Adrenal gland (tissue), 9 donors: ENCODE measurements at regions not wholly inside any gene's neighbourhood (a gene's known extent, or its start where the extent isn't known, plus 50 kb on each side); places are given as distances from the start of the nearest gene placed in this dataset.

Experiments
- DNase-seq, 7 donors: peaks; one replicate each; pipeline ENCODE4 v3.0.0-alpha.2; 2019 to 2020
- H3K27ac ChIP-seq, 5 donors: fragments of 200-600 bp; sonication (generic) in 4 of 5; 1 replicate in 3 of 5; 2 replicates in 2 of 5; pipeline versions ENCODE4 v1.5.1 to v1.8.0; 2016 to 2020; ENCODE audit warnings: mild to moderate bottlenecking in 1 of 5
- H3K27me3 ChIP-seq: fragments of 200-600 bp; 2 replicates; pipeline ENCODE4 v1.8.0; 2021
- H3K36me3 ChIP-seq, 2 donors: fragments of 200-600 bp; replicated peaks in 1 of 2; 1 replicate in 1 of 2; 2 replicates in 1 of 2; pipeline versions ENCODE4 v1.5.1 to v1.8.0; 2018 to 2022
- H3K4me1 ChIP-seq, 2 donors: fragments of 200-600 bp; replicated peaks in 1 of 2; 1 replicate in 1 of 2; 2 replicates in 1 of 2; pipeline versions ENCODE4 v1.5.1 to v1.8.0; 2018 to 2021
- H3K4me3 ChIP-seq, 4 donors: fragments of 200-600 bp; sonication (generic) in 3 of 4; one replicate each; pipeline ENCODE4 v1.5.1; 2016 to 2018
- H3K9me3 ChIP-seq, 3 donors: fragments of 200-600 bp; sonication (generic) in 1 of 3; replicated peaks in 1 of 3; 1 replicate in 2 of 3; 2 replicates in 1 of 3; pipeline versions ENCODE4 v1.5.1 to v1.8.0; 2016 to 2021
- CTCF ChIP-seq, 6 experiments: fragments of 450-650 bp in 4 of 6; fragments of 200-600 bp in 2 of 6; sonication (generic) in 1 of 6; IDR thresholded peaks; 1 replicate in 5 of 6; 2 replicates in 1 of 6; pipeline versions ENCODE4 v1.5.1 to v1.8.0; 2016 to 2021; ENCODE audit warnings: antibody characterized with exemption in 6 of 6, mild to moderate bottlenecking in 2 of 6, moderate library complexity in 1 of 6
- POLR2A ChIP-seq, 2 donors: fragments of 450-650 bp; IDR thresholded peaks; one replicate each; pipeline ENCODE4 v1.6.1; 2017; ENCODE audit warnings: antibody characterized with exemption in 2 of 2, mild to moderate bottlenecking in 2 of 2, moderate library complexity in 1 of 2
- WGBS, 4 donors: extraction: QIAGEN DNeasy Blood & Tissue Kit in 2 of 4; methylation state at CpG; one replicate each; pipeline versions ENCODE4 v1.1.5 to v1.1.7; 2013 to 2017; 5-methylcytosine and 5-hydroxymethylcytosine counted together
- intact Hi-C, 2 donors: fragments of 100-400 bp; cut with DNase I; formaldehyde crosslinking; loops; one replicate each; pipeline versions ENCODE4 v1.14.1 to v1.15.0; 2022 to 2023
- donor health status: healthy with polysubstance abuse.
- donor health status: Bipolar disorder and iron deficiency.
- donor health status: DM: yes; HTN: yes; CAD: no.
- donor health status: DM: no; HTN: no; CAD: no.
- donor health status: DM: no; HTN: no; CAD: no.

- WGBS, 4 donors, result 82 to 92% (median 84%) methylated on average over 11 of the region's 11 CpGs
- no peaks in the 10 kb centered on the region for H3K27me3 ChIP-seq
- no peak overlapping the region for H3K4me3 ChIP-seq
- peaks cover 0 to 3% of the 10 kb centered on the region in 2 donors for H3K4me1 ChIP-seq
- H3K27ac ChIP-seq, result no peak overlapping the region
- DNase-seq, result peak in 1 of 7 donors; percentile 2
- intact Hi-C loops, result no loop called here
- H3K9me3 ChIP-seq, result peaks cover 0 to 12% (median 0%) of the 10 kb centered on the region in 3 donors
- TF ChIP-seq POLR2A (IDR thresholded peaks at IDR 0.05) (no peak), CTCF (IDR thresholded peaks at IDR 0.05) (no peak)
- no peaks in the 10 kb centered on the region for H3K36me3 ChIP-seq
Observed at GRCh38 chr16:86027373-86028126, 128.6 kb downstream of the IRF8 start.

GRCh38 chr16:86029131-86029741 is 130.3 kb downstream of the IRF8 start:
- TF ChIP-seq POLR2A (IDR thresholded peaks at IDR 0.05) (no peak), CTCF (IDR thresholded peaks at IDR 0.05) (no peak)
- Histone ChIP-seq H3K9me3 (peaks cover 0 to 4% (median 0%) of the 10 kb centered on the region in 3 donors), H3K27ac (no peak overlapping the region), H3K4me3 (no peak overlapping the region), H3K4me1 (peaks cover 0 to 2% of the 10 kb centered on the region in 2 donors), H3K27me3 (no peaks in the 10 kb centered on the region), H3K36me3 (no peaks in the 10 kb centered on the region)
- intact Hi-C loops, result no loop called here
- 31 to 40% (median 33%) methylated on average over 7 to 20 of the region's 20 CpGs for WGBS, 4 donors
- DNase-seq, result peak in 1 of 7 donors; percentile 8

- no peaks in the 10 kb centered on the region for H3K36me3 ChIP-seq
- DNase-seq, result no peak
- intact Hi-C loops, result no loop called here
- H3K9me3 ChIP-seq, result no peaks in the 10 kb centered on the region
- WGBS, 4 donors, result 89 to 91% (median 90%) methylated on average over 10 of the region's 10 CpGs
- H3K27ac ChIP-seq, result no peak overlapping the region
- H3K27me3 ChIP-seq, result no peaks in the 10 kb centered on the region
- H3K4me3 ChIP-seq, result no peak overlapping the region
- TF ChIP-seq CTCF (IDR thresholded peaks at IDR 0.05) (no peak), POLR2A (IDR thresholded peaks at IDR 0.05) (no peak)
- no peaks in the 10 kb centered on the region for H3K4me1 ChIP-seq
Observed at GRCh38 chr16:86030116-86030515, 131.2 kb downstream of the IRF8 start.

- intact Hi-C loops, result no loop called here
- 93 to 97% (median 95%) methylated on average over 5 of the region's 5 CpGs for WGBS, 4 donors
- Histone ChIP-seq H3K4me3 (no peak overlapping the region), H3K27ac (no peak overlapping the region), H3K36me3 (no peaks in the 10 kb centered on the region), H3K4me1 (no peaks in the 10 kb centered on the region), H3K27me3 (no peaks in the 10 kb centered on the region), H3K9me3 (no peaks in the 10 kb centered on the region)
- DNase-seq, result no peak
- TF ChIP-seq CTCF (IDR thresholded peaks at IDR 0.05), result no peak
- TF ChIP-seq POLR2A (IDR thresholded peaks at IDR 0.05), result no peak
Observed at GRCh38 chr16:86031141-86031678, 132.2 kb downstream of the IRF8 start.
